IMR-90 (cell line): ENCODE measurements at regions not wholly inside any gene's neighbourhood (a gene's known extent, or its start where the extent isn't known, plus 50 kb on each side); places are given as distances from the start of the nearest gene placed in this dataset.

Experiments
- ATAC-seq: fragments of 200-7000 bp; cut with Tn5 transposase; 2 replicates; pipeline ENCODE4 v1.9.1; 2020; ENCODE audit warnings: low read depth, mild to moderate bottlenecking, moderate library complexity
- BruUV-seq: library from RNA; stranded (reverse); fragments of 400-500 nt; replicated peaks from 2 replicates; lab custom pipeline; 2021; lab: Mats Ljungman, UMichigan
- CTCF ChIA-PET: fragments of 300-600 bp; formaldehyde crosslinking; extraction: SDS; loops from one replicate; lab custom pipeline; 2021; ENCODE audit warnings: antibody characterized with exemption; lab: Yijun Ruan, JAX
- POLR2A ChIA-PET: fragments of 300-600 bp; sonication (Branson Sonifier 250); formaldehyde crosslinking; loops from one replicate; lab custom pipeline; 2022; ENCODE audit warnings: antibody characterized with exemption; ENCODE audit not compliant: unreplicated experiment; lab: Charles Lee
- DNase-seq: peaks from one replicate; pipeline ENCODE4 v3.0.0; 2013
- H2AFZ ChIP-seq: replicated peaks from 2 replicates; pipeline ENCODE3; 2013; ENCODE audit warnings: low read length, mild to moderate bottlenecking; ENCODE audit not compliant: poor library complexity
- H2AK5ac ChIP-seq: 2 replicates; pipeline ENCODE4 v1.6.1; 2013; ENCODE audit warnings: low read depth, low read length, inconsistent platforms
- H2AK9ac ChIP-seq: replicated peaks from 2 replicates; pipeline ENCODE3; 2013; ENCODE audit warnings: mild to moderate bottlenecking, low read depth, low read length, moderate library complexity; ENCODE audit not compliant: poor library complexity
- H2BK120ac ChIP-seq: 2 replicates; pipeline ENCODE4 v1.6.1; 2013; ENCODE audit warnings: low read depth, low read length, inconsistent platforms
- H2BK15ac ChIP-seq: 3 replicates; pipeline ENCODE4 v1.6.1; 2013; ENCODE audit warnings: low read depth, low read length, inconsistent platforms
- H2BK20ac ChIP-seq: 2 replicates; pipeline ENCODE4 v1.6.1; 2013; ENCODE audit warnings: low read depth, mild to moderate bottlenecking, inconsistent platforms, low read length, moderate library complexity
- H2BK5ac ChIP-seq: 2 replicates; pipeline ENCODE4 v1.6.1; 2013; ENCODE audit warnings: mild to moderate bottlenecking, low read depth, low read length, inconsistent platforms; ENCODE audit not compliant: poor library complexity, severe bottlenecking
- H3K14ac ChIP-seq: replicated peaks from 2 replicates; pipeline ENCODE4 v1.6.1; 2013; ENCODE audit warnings: low read depth, low read length, inconsistent platforms
- H3K18ac ChIP-seq: 2 replicates; pipeline ENCODE4 v1.6.1; 2013; ENCODE audit warnings: low read depth, low read length, control low read depth
- H3K23ac ChIP-seq: 2 replicates; pipeline ENCODE4 v1.6.1; 2013; ENCODE audit warnings: low read depth, low read length, inconsistent platforms
- H3K27ac ChIP-seq: 2 replicates; pipeline ENCODE4 v1.5.1; 2013; ENCODE audit warnings: mild to moderate bottlenecking, control low read depth, low read length; ENCODE audit not compliant: insufficient read depth
- H3K27me3 ChIP-seq: 2 replicates; pipeline ENCODE4 v1.6.1; 2013; ENCODE audit warnings: low read length; ENCODE audit not compliant: control insufficient read depth, insufficient read depth
- H3K36me3 ChIP-seq: 2 replicates; pipeline ENCODE4 v1.6.1; 2013; ENCODE audit warnings: low read length, mixed read lengths; ENCODE audit not compliant: control insufficient read depth, insufficient read depth
- H3K4ac ChIP-seq: 2 replicates; pipeline ENCODE4 v1.6.1; 2013; ENCODE audit warnings: low read depth, low read length, inconsistent platforms
- H3K4me1 ChIP-seq: 2 replicates; pipeline ENCODE4 v1.6.1; 2013; ENCODE audit warnings: low read length, mixed read lengths; ENCODE audit not compliant: control insufficient read depth, insufficient read depth
- H3K4me2 ChIP-seq: 2 replicates; pipeline ENCODE4 v1.6.1; 2013; ENCODE audit warnings: low read depth, mild to moderate bottlenecking, control low read depth, low read length, moderate library complexity
- H3K4me3 ChIP-seq: 2 replicates; pipeline ENCODE4 v1.5.1; 2013; ENCODE audit warnings: low read depth, mild to moderate bottlenecking, control low read depth, low read length, moderate library complexity; ENCODE audit not compliant: insufficient read depth
- H3K56ac ChIP-seq: 2 replicates; pipeline ENCODE4 v1.6.1; 2013; ENCODE audit warnings: low read length, inconsistent platforms; ENCODE audit not compliant: insufficient read depth; ENCODE audit errors: extremely low read depth
- H3K79me1 ChIP-seq, 2 experiments: 2 replicates each; pipeline ENCODE4 v1.6.1; 2013; ENCODE audit warnings: low read length in 2 of 2, inconsistent platforms in 1 of 2, low read depth in 1 of 2
- H3K9ac ChIP-seq: 2 replicates; pipeline ENCODE4 v1.6.1; 2013; ENCODE audit warnings: low read depth, low read length, control low read depth
- H3K9me1 ChIP-seq: 2 replicates; pipeline ENCODE4 v1.6.1; 2013; ENCODE audit warnings: low read length, inconsistent platforms; ENCODE audit not compliant: insufficient read depth
- H3K9me3 ChIP-seq: 2 replicates; pipeline ENCODE4 v1.6.1; 2013; ENCODE audit warnings: low read length; ENCODE audit not compliant: control insufficient read depth, insufficient read depth
- H4K20me1 ChIP-seq: 2 replicates; pipeline ENCODE4 v1.6.1; 2013; ENCODE audit warnings: low read length, inconsistent platforms; ENCODE audit not compliant: insufficient read depth
- H4K5ac ChIP-seq: 2 replicates; pipeline ENCODE4 v1.6.1; 2013; ENCODE audit warnings: mild to moderate bottlenecking, low read depth, low read length, control low read depth
- H4K8ac ChIP-seq, 2 experiments: 2 replicates each; pipeline ENCODE4 v1.6.1; 2013; ENCODE audit warnings: low read depth in 2 of 2, low read length in 2 of 2, control low read depth in 1 of 2, inconsistent platforms in 1 of 2
- H4K91ac ChIP-seq: 2 replicates; pipeline ENCODE4 v1.6.1; 2013; ENCODE audit warnings: low read depth, low read length, inconsistent platforms; ENCODE audit not compliant: insufficient read depth
- CHD1 ChIP-seq: IDR thresholded peaks from 2 replicates; pipeline ENCODE4 v1.6.1; 2012; ENCODE audit warnings: low read depth, low read length, improper control_type of control experiment
- ELK1 ChIP-seq: fragments of 150-350 bp; IDR thresholded peaks from 2 replicates; pipeline ENCODE4 v1.6.1; 2016; ENCODE audit warnings: low read depth, mild to moderate bottlenecking, low read length, moderate library complexity, borderline replicate concordance
- FOS ChIP-seq: fragments of 150-350 bp; IDR thresholded peaks from 2 replicates; pipeline ENCODE4 v1.6.1; 2016; ENCODE audit warnings: low read depth, low read length
- MAFK ChIP-seq: IDR thresholded peaks from 2 replicates; pipeline ENCODE4 v1.6.1; 2012; ENCODE audit warnings: low read depth, low read length, improper control_type of control experiment
- RCOR1 ChIP-seq: IDR thresholded peaks from 2 replicates; pipeline ENCODE4 v1.6.1; 2012; ENCODE audit warnings: mild to moderate bottlenecking, low read length, improper control_type of control experiment; ENCODE audit not compliant: insufficient replicate concordance
- WGBS, 2 experiments: methylation state at CpG; one replicate each; pipeline versions ENCODE4 v1.1.5 to v1.1.7; 2013; ENCODE audit warnings: missing lambda C conversion rate in 2 of 2; ENCODE audit not compliant: insufficient read length in 1 of 2; ENCODE audit errors: extremely low coverage in 2 of 2; 5-methylcytosine and 5-hydroxymethylcytosine counted together
- dilution Hi-C: fragments of 300-500 bp; cut with HindIII; formaldehyde crosslinking; loops from one replicate; pipeline ENCODE4 v1.14.3; 2018; ENCODE audit warnings: low sequenced_read_pairs; ENCODE audit not compliant: unreplicated experiment
- in situ Hi-C: fragments of 300-500 bp; cut with MboI; formaldehyde crosslinking; loops from 3 replicates; pipeline ENCODE4 v1.14.3; 2019; ENCODE audit warnings: low sequenced_read_pairs, inconsistent platforms, mixed read lengths
- intact Hi-C: fragments of 100-400 bp; cut with micrococcal nuclease; formaldehyde crosslinking; loops from 2 replicates; pipeline ENCODE4 v1.10.0; 2022

DNA sequence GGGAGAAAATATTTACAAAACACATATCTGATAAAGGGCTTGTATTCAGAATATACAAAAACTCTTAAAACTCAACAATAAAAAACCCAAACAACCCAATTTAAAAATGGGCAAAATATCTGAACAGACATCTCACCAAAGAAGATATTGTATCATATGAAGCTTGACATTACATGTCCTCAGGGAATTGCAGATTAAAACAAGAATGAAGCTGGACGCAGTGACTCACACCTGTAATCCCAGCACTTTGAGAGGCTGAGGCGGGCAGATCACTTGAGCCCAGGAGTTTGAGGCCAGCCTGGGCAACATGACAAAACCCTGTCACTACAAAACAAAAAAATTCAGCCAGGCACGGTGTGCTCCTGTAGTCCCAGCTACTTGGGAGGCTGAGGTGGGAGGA is 135.4 kb upstream of the AKIRIN2 start:
- ChIA-PET CTCF (no interaction called here), POLR2A (no interaction called here)
- no peak overlapping the region for H2BK120ac ChIP-seq
- in situ Hi-C loops: no loop called here
- no peaks in the 10 kb centered on the region for H4K20me1 ChIP-seq
- no peak overlapping the region for H4K5ac ChIP-seq
- BruUV-seq: no TSS peak
- H2AK9ac ChIP-seq: no peak overlapping the region
- H3K4ac ChIP-seq: no peak overlapping the region
- TF ChIP-seq CHD1: no peak
- TF ChIP-seq RCOR1: no peak
- TF ChIP-seq FOS: no peak
- TF ChIP-seq MAFK: no peak
- TF ChIP-seq ELK1: no peak
- no peak overlapping the region for H3K56ac ChIP-seq
- ATAC-seq: no peak
- no peak overlapping the region for H3K18ac ChIP-seq
- no peak overlapping the region for H4K91ac ChIP-seq
- no peaks in the 10 kb centered on the region for H3K4me1 ChIP-seq
- H2BK5ac ChIP-seq: no peak overlapping the region
- no peaks in the 10 kb centered on the region for H3K9me3 ChIP-seq
- dilution Hi-C loops: no loop called here
- no peak overlapping the region for H3K27ac ChIP-seq
- H3K36me3 ChIP-seq: no peaks in the 10 kb centered on the region
- no peak for DNase-seq
- H2AK5ac ChIP-seq: no peak overlapping the region
- H4K8ac ChIP-seq: no peak overlapping the region
- no peak overlapping the region for H3K9ac ChIP-seq
- no peak overlapping the region for H3K23ac ChIP-seq
- no CpG with 5 or more reads among the region's 3 CpGs for WGBS, 2 experiments
- H2BK20ac ChIP-seq: no peak overlapping the region
- H2BK15ac ChIP-seq: no peak overlapping the region
- no peaks in the 10 kb centered on the region; the same call in 1 of the 2 replicates for H3K9me1 ChIP-seq
- intact Hi-C loops: loop anchor here (10.0 kb wide), 1 partner anchor 947 kb away; no protein-coding TSS in a partner anchor
- no peaks in the 10 kb centered on the region; the same call in 1 of the 2 replicates for H3K27me3 ChIP-seq
- no peak overlapping the region for H3K4me2 ChIP-seq
- H3K4me3 ChIP-seq: no peak overlapping the region
- no peak overlapping the region for H2AFZ ChIP-seq
- H3K14ac ChIP-seq: no peak overlapping the region
- no peaks in the 10 kb centered on the region for H3K79me1 ChIP-seq
